Stomach (tissue), 8 donors: ENCODE measurements at regions not wholly inside any gene's neighbourhood (a gene's known extent, or its start where the extent isn't known, plus 50 kb on each side); places are given as distances from the start of the nearest gene placed in this dataset.

Source experiments
- DNase-seq, 2 donors: peaks; one replicate each; pipeline versions ENCODE4 v3.0.0 to v3.0.0-alpha.2; 2013 to 2019
- H3K27ac ChIP-seq, 5 donors: fragments of 200-600 bp in 4 of 5; sonication (generic) in 4 of 5; one replicate each; pipeline ENCODE4 v1.5.1; 2013 to 2019; ENCODE audit warnings: mild to moderate bottlenecking in 1 of 5, moderate library complexity in 1 of 5
- H3K27me3 ChIP-seq, 3 donors: fragments of 200-600 bp; sonication (generic); one replicate each; pipeline ENCODE4 v1.5.1; 2017 to 2019; ENCODE audit warnings: mixed run types in 1 of 3
- H3K36me3 ChIP-seq, 4 donors: fragments of 200-600 bp; sonication (generic); 1 replicate in 3 of 4; 2 replicates in 1 of 4; pipeline ENCODE4 v1.5.1; 2016 to 2019
- H3K4me1 ChIP-seq, 4 donors: fragments of 200-600 bp; sonication (generic); one replicate each; pipeline ENCODE4 v1.5.1; 2016 to 2019
- H3K4me3 ChIP-seq, 4 donors: fragments of 200-600 bp; sonication (generic) in 3 of 4; one replicate each; pipeline ENCODE4 v1.5.1; 2016 to 2019; ENCODE audit warnings: mild to moderate bottlenecking in 1 of 4
- H3K9me3 ChIP-seq, 4 donors: fragments of 200-600 bp; sonication (generic); one replicate each; pipeline ENCODE4 v1.5.1; 2016 to 2019
- CTCF ChIP-seq, 7 experiments: fragments of 450-650 bp in 4 of 7; fragments of 200-600 bp in 3 of 7; sonication (generic) in 3 of 7; IDR thresholded peaks; one replicate each; pipeline ENCODE4 v1.5.1; 2016 to 2019; ENCODE audit warnings: antibody characterized with exemption in 7 of 7, control low read depth in 2 of 7, mild to moderate bottlenecking in 1 of 7
- EP300 ChIP-seq: sonication (generic); formaldehyde crosslinking; IDR thresholded peaks from one replicate; pipeline ENCODE4 v1.6.1; 2017; ENCODE audit warnings: antibody characterized with exemption
- POLR2A ChIP-seq, 4 donors: fragments of 450-650 bp; IDR thresholded peaks; one replicate each; pipeline ENCODE4 v1.6.1; 2016; ENCODE audit warnings: antibody characterized with exemption in 4 of 4, control low read depth in 2 of 4, mild to moderate bottlenecking in 1 of 4, moderate library complexity in 1 of 4
- POLR2AphosphoS5 ChIP-seq, 3 donors: sonication (generic); formaldehyde crosslinking; IDR thresholded peaks; one replicate each; pipeline ENCODE4 v1.6.1; 2016; ENCODE audit warnings: antibody characterized with exemption in 3 of 3
- WGBS, 5 donors: extraction: QIAGEN DNeasy Blood & Tissue Kit in 3 of 5; methylation state at CpG; one replicate each; pipeline versions ENCODE4 v1.1.5 to v1.1.7; 2013 to 2018; 5-methylcytosine and 5-hydroxymethylcytosine counted together
- intact Hi-C: fragments of 100-400 bp; cut with DNase I; formaldehyde crosslinking; loops from one replicate; pipeline ENCODE4 v1.15.1; 2023; ENCODE audit warnings: low total_unique reads
- donor health status: healthy with polysubstance abuse.
- donor health status: Bipolar disorder and iron deficiency.
- donor health status: healthy.

- no peak for TF ChIP-seq POLR2AphosphoS5 (IDR thresholded peaks at IDR 0.05)
- no peak for TF ChIP-seq CTCF (IDR thresholded peaks at IDR 0.05)
- TF ChIP-seq EP300: no peak
- no peak for TF ChIP-seq POLR2A (IDR thresholded peaks at IDR 0.05)
- intact Hi-C loops: no loop called here
- H3K27me3 ChIP-seq: no peaks in the 10 kb centered on the region
- no peak overlapping the region for H3K4me3 ChIP-seq
- no peaks in the 10 kb centered on the region for H3K4me1 ChIP-seq
- no peaks in the 10 kb centered on the region for H3K36me3 ChIP-seq
- no peak overlapping the region for H3K27ac ChIP-seq
- no peaks in the 10 kb centered on the region for H3K9me3 ChIP-seq
- DNase-seq: peak in 1 of 2 donors; percentile 29
Measured at GRCh38 chr5:101112645-101113044, 209.6 kb upstream of the ST8SIA4 start.

- peak in 1 of 2 donors; percentile 6 for DNase-seq
- intact Hi-C loops: no loop called here
- H3K4me1 ChIP-seq: no peaks in the 10 kb centered on the region
- WGBS, 5 donors: 22 to 53% (median 32%) methylated on average over 1 of the region's 1 CpG
- TF ChIP-seq EP300: no peak
- peak in 2 of 3 donors; percentile 27 to 36 for TF ChIP-seq POLR2AphosphoS5 (IDR thresholded peaks at IDR 0.05)
- no peak overlapping the region for H3K4me3 ChIP-seq
- no peaks in the 10 kb centered on the region for H3K36me3 ChIP-seq
- no peak overlapping the region for H3K27ac ChIP-seq
- no peaks in the 10 kb centered on the region for H3K9me3 ChIP-seq
- no peaks in the 10 kb centered on the region for H3K27me3 ChIP-seq
Measured at GRCh38 chr5:101103874-101104273, 200.8 kb upstream of the ST8SIA4 start.

GRCh38 chr5:101102506-101102905 is 199.4 kb upstream of the ST8SIA4 start:
- Histone ChIP-seq H3K4me1 (no peaks in the 10 kb centered on the region), H3K9me3 (no peaks in the 10 kb centered on the region), H3K4me3 (no peak overlapping the region), H3K27ac (no peak overlapping the region), H3K27me3 (no peaks in the 10 kb centered on the region), H3K36me3 (no peaks in the 10 kb centered on the region)
- DNase-seq: no peak
- TF ChIP-seq POLR2AphosphoS5 (IDR thresholded peaks at IDR 0.05) (no peak), CTCF (IDR thresholded peaks at IDR 0.05) (no peak), POLR2A (IDR thresholded peaks at IDR 0.05) (no peak), EP300 (no peak)
- intact Hi-C loops: no loop called here

GRCh38 chr5:101091902-101092301 is 188.8 kb upstream of the ST8SIA4 start:
- Histone ChIP-seq H3K4me3 (no peak overlapping the region), H3K27me3 (no peaks in the 10 kb centered on the region), H3K36me3 (no peaks in the 10 kb centered on the region), H3K4me1 (no peaks in the 10 kb centered on the region), H3K27ac (no peak overlapping the region), H3K9me3 (no peaks in the 10 kb centered on the region)
- intact Hi-C loops: no loop called here
- 64 to 91% (median 87%) methylated on average over 1 of the region's 1 CpG for WGBS, 5 donors
- no peak for DNase-seq
- TF ChIP-seq POLR2A (IDR thresholded peaks at IDR 0.05) (no peak), CTCF (IDR thresholded peaks at IDR 0.05) (no peak)

GRCh38 chr5:101084353-101084752 is 181.3 kb upstream of the ST8SIA4 start:
- DNase-seq: no peak
- H3K27ac ChIP-seq: no peak overlapping the region
- intact Hi-C loops: no loop called here
- no peaks in the 10 kb centered on the region for H3K4me1 ChIP-seq
- no peaks in the 10 kb centered on the region for H3K9me3 ChIP-seq
- no peaks in the 10 kb centered on the region for H3K36me3 ChIP-seq
- no peak overlapping the region for H3K4me3 ChIP-seq
- 88 to 98% (median 92%) methylated on average over 1 of the region's 1 CpG for WGBS, 5 donors
- TF ChIP-seq POLR2A (IDR thresholded peaks at IDR 0.05): no peak
- TF ChIP-seq POLR2AphosphoS5 (IDR thresholded peaks at IDR 0.05): no peak
- TF ChIP-seq CTCF (IDR thresholded peaks at IDR 0.05): no peak
- TF ChIP-seq EP300: no peak
- H3K27me3 ChIP-seq: no peaks in the 10 kb centered on the region
